ENCODE measurements at regions not wholly inside any gene's neighbourhood (a gene's known extent, or its start where the extent isn't known, plus 50 kb on each side); places are given as distances from the start of the nearest gene placed in this dataset.

DNA sequence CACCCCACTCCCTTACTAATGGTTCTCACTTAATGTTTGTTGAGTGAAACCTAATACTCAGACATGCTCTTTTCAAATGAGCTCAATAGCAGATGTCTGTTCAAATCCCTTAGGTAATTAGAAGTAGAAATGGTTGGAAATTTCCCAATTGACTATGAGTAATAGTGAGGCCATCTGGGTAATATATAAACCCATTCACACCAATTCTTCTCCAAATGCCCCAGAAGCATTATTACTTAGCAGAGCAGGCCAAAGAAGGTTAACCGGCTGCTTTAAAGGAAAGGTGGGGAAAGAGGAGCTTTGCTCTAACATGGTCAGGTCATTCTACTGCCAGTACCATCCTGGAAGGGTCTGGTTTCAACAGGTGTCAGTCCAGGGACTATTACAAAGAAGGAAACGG lies 119.5 kb upstream of the MTAP start:
- ChIA-PET CTCF (ENCODE audit: low intra/inter-chr PET ratio, low total read pairs) (no interaction called here), POLR2A (no interaction called here)
- H2AFZ ChIP-seq (ENCODE audit: low read length), result no peak overlapping the region
- no peaks in the 10 kb centered on the region for H3K9me3 ChIP-seq (ENCODE audit: low read length)
- intact Hi-C loops (cut with micrococcal nuclease; ENCODE audit: unreplicated experiment) (no loop called here), in situ Hi-C loops (cut with HindIII; ENCODE audit: extremely low pct_ligation_motif_present, low pct_unique_long_range_greater_than_20kb) (no loop called here)
- no peaks in the 10 kb centered on the region for H3K27me3 ChIP-seq (ENCODE audit: control insufficient read depth in 1 of 2, insufficient read depth in 2 of 2, low read length in 2 of 2)
- ATAC-seq (no peak), FAIRE-seq (no peak), DNase-seq (ENCODE audit: low spot score) (no peak)
- no peak overlapping the region for H3K9ac ChIP-seq (ENCODE audit: insufficient read depth, low read depth, low read length)
- H4K20me1 ChIP-seq (ENCODE audit: insufficient read depth, low read length), result no peaks in the 10 kb centered on the region
- WGBS (ENCODE audit: low lambda C conversion rate), result 4% methylated on average over 2 of the region's 2 CpGs
- H3K27ac ChIP-seq (ENCODE audit: extremely low read length, insufficient read depth, low read length), result no peak overlapping the region
- BruUV-seq (replicated peaks), result no TSS peak
- no peak overlapping the region for H3K4me2 ChIP-seq (ENCODE audit: low read depth, low read length)
- no peaks in the 10 kb centered on the region for H3K4me1 ChIP-seq (ENCODE audit: insufficient read depth, low read length)
- H3K79me2 ChIP-seq (ENCODE audit: insufficient read depth, low read length), result no peaks in the 10 kb centered on the region
- no peaks in the 10 kb centered on the region for H3K36me3 ChIP-seq (replicated peaks in 1 of 2; ENCODE audit: control insufficient read depth in 1 of 2, insufficient read depth in 2 of 2, low read length in 2 of 2)
- H3K4me3 ChIP-seq (replicated peaks in 1 of 3; ENCODE audit: insufficient read depth in 1 of 3, low read depth in 2 of 3, low read length in 3 of 3), result no peak overlapping the region
- TF ChIP-seq ZNF264 (CRISPR knock-in tag; IDR thresholded peaks at IDR 0.05) (no peak), ATM (IDR thresholded peaks at IDR 0.05; ENCODE audit: borderline replicate concordance) (no peak), TRIM22 (IDR thresholded peaks at IDR 0.05) (no peak), AGO2 (optimal IDR thresholded peaks at IDR 0.05; ENCODE audit: low read depth, low read length) (no peak)

- Histone ChIP-seq H3K4me2 (ENCODE audit: low read depth, low read length) (no peak overlapping the region), H3K4me3 (replicated peaks in 1 of 3; ENCODE audit: insufficient read depth in 1 of 3, low read depth in 2 of 3, low read length in 3 of 3) (no peak overlapping the region), H3K4me1 (ENCODE audit: insufficient read depth, low read length) (no peaks in the 10 kb centered on the region), H4K20me1 (ENCODE audit: insufficient read depth, low read length) (no peaks in the 10 kb centered on the region), H3K9me3 (ENCODE audit: low read length) (no peaks in the 10 kb centered on the region), H2AFZ (ENCODE audit: low read length) (no peak overlapping the region), H3K36me3 (replicated peaks in 1 of 2; ENCODE audit: control insufficient read depth in 1 of 2, insufficient read depth in 2 of 2, low read length in 2 of 2) (no peaks in the 10 kb centered on the region), H3K27ac (ENCODE audit: extremely low read length, insufficient read depth, low read length) (no peak overlapping the region), H3K27me3 (ENCODE audit: control insufficient read depth in 1 of 2, insufficient read depth in 2 of 2, low read length in 2 of 2) (no peaks in the 10 kb centered on the region), H3K79me2 (ENCODE audit: insufficient read depth, low read length) (no peaks in the 10 kb centered on the region), H3K9ac (ENCODE audit: insufficient read depth, low read depth, low read length) (no peak overlapping the region)
- POLR2A ChIA-PET, result no interaction called here
- no peak for FAIRE-seq
- ATAC-seq, result no peak
- CTCF ChIA-PET (ENCODE audit: low intra/inter-chr PET ratio, low total read pairs), result no interaction called here
- intact Hi-C loops (cut with micrococcal nuclease; ENCODE audit: unreplicated experiment), result no loop called here
- in situ Hi-C loops (cut with HindIII; ENCODE audit: extremely low pct_ligation_motif_present, low pct_unique_long_range_greater_than_20kb), result no loop called here
- WGBS (ENCODE audit: low lambda C conversion rate), result 6% methylated on average over 4 of the region's 4 CpGs
- DNase-seq (ENCODE audit: low spot score), result no peak
- TF ChIP-seq ZNF337 (CRISPR knock-in tag; IDR thresholded peaks at IDR 0.05; ENCODE audit: borderline replicate concordance, low read depth), result no peak
- no peak for TF ChIP-seq NONO (IDR thresholded peaks at IDR 0.05)
- no peak for TF ChIP-seq NONO (CRISPR knock-in tag; conservative IDR thresholded peaks at IDR 0.05)
- TF ChIP-seq HOXA7 (CRISPR knock-in tag; IDR thresholded peaks at IDR 0.05), result no peak
- TF ChIP-seq ZNF724P (CRISPR knock-in tag; IDR thresholded peaks at IDR 0.05; ENCODE audit: borderline replicate concordance), result no peak
- TF ChIP-seq TGIF2 (CRISPR knock-in tag; IDR thresholded peaks at IDR 0.05), result no peak
- TF ChIP-seq NFYC (CRISPR knock-in tag; IDR thresholded peaks at IDR 0.05), result no peak
- TF ChIP-seq ZSCAN12 (CRISPR knock-in tag; IDR thresholded peaks at IDR 0.05), result no peak
- TF ChIP-seq ZNF749 (CRISPR knock-in tag; IDR thresholded peaks at IDR 0.05; ENCODE audit: borderline replicate concordance), result no peak
- TF ChIP-seq GTF3A (CRISPR knock-in tag; conservative IDR thresholded peaks at IDR 0.05), result no peak
- TF ChIP-seq SSRP1 (CRISPR knock-in tag; IDR thresholded peaks at IDR 0.05), result no peak
- BruUV-seq (replicated peaks), result no TSS peak
Observed at GRCh38 chr9:21683484-21684175, 118.8 kb upstream of the MTAP start.

Data from HepG2 (cell line).